Mesothelial cell of epicardium (in vitro differentiated cells): ENCODE measurements at regions not wholly inside any gene's neighbourhood (a gene's known extent, or its start where the extent isn't known, plus 50 kb on each side); places are given as distances from the start of the nearest gene placed in this dataset.

Experiments
- DNase-seq, 2 experiments: peaks; one replicate each; pipeline ENCODE4 v3.0.0; 2021; ENCODE audit warnings: low spot score in 2 of 2; ENCODE audit not compliant: unreplicated experiment in 2 of 2
- H3K27ac Mint-ChIP-seq: 2 replicates; pipeline ENCODE4 v1.8.0; 2021; ENCODE audit warnings: mixed read lengths
- H3K27me3 Mint-ChIP-seq: 2 replicates; pipeline ENCODE4 v1.8.0; 2021; ENCODE audit warnings: low read depth, mixed read lengths
- H3K36me3 Mint-ChIP-seq: 2 replicates; pipeline ENCODE4 v1.8.0; 2021; ENCODE audit warnings: mixed read lengths
- H3K4me1 Mint-ChIP-seq: 2 replicates; pipeline ENCODE4 v1.8.0; 2021; ENCODE audit warnings: mixed read lengths
- H3K4me3 Mint-ChIP-seq: 2 replicates; pipeline ENCODE4 v1.8.0; 2021; ENCODE audit warnings: mild to moderate bottlenecking, moderate library complexity, mixed read lengths
- H3K9me3 Mint-ChIP-seq: 2 replicates; pipeline ENCODE4 v1.8.0; 2021; ENCODE audit warnings: mixed read lengths
- TF ChIP-seq, protein P1 (sequence below): fragments of 200-600 bp; sonication (generic); IDR thresholded peaks from one replicate; pipeline ENCODE4 v1.5.0; 2021; ENCODE audit warnings: antibody characterized with exemption; ENCODE audit not compliant: unreplicated experiment

DNA sequence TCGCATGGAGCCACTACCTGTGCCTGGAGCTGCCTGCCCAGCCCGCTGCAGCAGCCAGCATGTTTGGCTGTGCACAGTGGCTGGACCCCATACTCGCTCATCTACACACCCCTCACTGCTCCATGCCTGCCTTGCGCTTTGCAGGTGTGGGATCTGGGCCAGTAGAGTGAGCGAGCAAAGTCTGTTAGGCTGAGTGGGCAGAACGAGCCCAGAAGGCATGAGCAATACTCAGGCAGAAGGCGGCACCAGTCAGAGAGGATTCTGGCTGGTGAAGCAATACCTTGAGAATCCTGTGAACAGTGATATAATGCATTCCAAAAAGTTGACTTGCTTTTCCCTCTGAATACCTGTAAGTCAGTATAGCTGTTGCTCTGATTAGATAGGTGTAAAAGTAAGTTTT, 816.4 kb downstream of the KCNT2 start:
- no peak overlapping the region for H3K4me3 Mint-ChIP-seq
- H3K36me3 Mint-ChIP-seq, result no peaks in the 10 kb centered on the region
- no peak for DNase-seq
- H3K9me3 Mint-ChIP-seq, result peaks cover 9% of the 10 kb centered on the region
- no peak overlapping the region for H3K27ac Mint-ChIP-seq
- no peaks in the 10 kb centered on the region for H3K27me3 Mint-ChIP-seq
- TF ChIP-seq, protein P1, sequence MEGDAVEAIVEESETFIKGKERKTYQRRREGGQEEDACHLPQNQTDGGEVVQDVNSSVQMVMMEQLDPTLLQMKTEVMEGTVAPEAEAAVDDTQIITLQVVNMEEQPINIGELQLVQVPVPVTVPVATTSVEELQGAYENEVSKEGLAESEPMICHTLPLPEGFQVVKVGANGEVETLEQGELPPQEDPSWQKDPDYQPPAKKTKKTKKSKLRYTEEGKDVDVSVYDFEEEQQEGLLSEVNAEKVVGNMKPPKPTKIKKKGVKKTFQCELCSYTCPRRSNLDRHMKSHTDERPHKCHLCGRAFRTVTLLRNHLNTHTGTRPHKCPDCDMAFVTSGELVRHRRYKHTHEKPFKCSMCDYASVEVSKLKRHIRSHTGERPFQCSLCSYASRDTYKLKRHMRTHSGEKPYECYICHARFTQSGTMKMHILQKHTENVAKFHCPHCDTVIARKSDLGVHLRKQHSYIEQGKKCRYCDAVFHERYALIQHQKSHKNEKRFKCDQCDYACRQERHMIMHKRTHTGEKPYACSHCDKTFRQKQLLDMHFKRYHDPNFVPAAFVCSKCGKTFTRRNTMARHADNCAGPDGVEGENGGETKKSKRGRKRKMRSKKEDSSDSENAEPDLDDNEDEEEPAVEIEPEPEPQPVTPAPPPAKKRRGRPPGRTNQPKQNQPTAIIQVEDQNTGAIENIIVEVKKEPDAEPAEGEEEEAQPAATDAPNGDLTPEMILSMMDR, result no peak
- H3K4me1 Mint-ChIP-seq, result peaks cover 5% of the 10 kb centered on the region

DNA sequence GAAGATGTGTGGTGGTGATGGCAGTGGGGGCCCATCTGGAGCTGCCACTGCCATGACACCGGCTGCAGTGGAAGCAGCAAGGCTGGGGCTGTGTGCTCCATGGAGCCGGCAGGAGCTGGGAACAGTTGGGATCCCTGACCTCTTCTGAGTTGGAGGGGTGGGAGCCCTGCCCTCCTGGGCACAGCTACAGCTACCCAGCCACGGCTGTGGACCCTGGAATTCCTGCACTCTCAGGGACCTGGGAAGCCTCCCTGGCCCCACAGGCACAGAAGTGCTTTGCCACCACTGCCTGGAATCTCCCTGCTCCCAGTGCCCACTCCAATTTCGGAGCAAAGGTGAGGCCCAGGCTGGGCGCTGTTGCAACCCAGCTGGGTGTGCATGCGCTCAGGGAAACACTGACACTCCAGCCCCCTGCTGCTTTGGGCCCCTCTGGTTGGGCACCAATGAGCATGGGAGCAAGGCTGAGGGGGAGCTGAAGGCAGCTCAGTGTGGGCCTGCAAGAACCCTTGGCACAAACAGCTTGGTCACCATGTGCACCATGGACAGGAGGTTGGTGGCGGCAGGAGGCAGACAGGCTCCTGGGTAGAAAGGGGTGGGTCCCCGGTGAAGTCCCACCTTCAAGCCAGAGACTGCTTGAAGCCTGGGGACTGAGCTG, 817.6 kb downstream of the KCNT2 start:
- H3K9me3 Mint-ChIP-seq, result peaks cover 9% of the 10 kb centered on the region
- H3K27ac Mint-ChIP-seq, result no peak overlapping the region
- H3K27me3 Mint-ChIP-seq, result no peaks in the 10 kb centered on the region
- TF ChIP-seq, protein P1, result no peak
- no peak overlapping the region for H3K4me3 Mint-ChIP-seq
- DNase-seq, result no peak
- peaks cover 5% of the 10 kb centered on the region for H3K4me1 Mint-ChIP-seq
- H3K36me3 Mint-ChIP-seq, result no peaks in the 10 kb centered on the region

DNA sequence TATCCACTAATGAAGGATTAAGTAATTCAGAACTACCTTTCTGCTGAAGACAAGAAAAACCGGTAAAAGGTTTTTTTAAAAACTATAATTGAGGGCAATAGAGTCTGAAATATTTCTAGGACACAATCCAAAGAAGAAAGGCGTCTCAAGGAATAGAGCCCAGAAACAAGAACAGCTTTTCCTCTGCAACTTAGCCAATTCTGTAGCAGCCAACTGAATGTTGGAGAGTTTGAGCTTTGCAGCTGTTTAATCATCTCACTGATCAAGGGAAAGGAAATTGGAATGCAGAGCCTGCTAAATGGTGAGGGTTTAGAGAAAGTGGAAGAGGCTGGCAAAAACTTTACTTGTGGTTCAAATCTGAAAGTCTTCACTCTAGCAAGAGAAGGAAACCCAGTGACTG, 818.9 kb downstream of the KCNT2 start:
- TF ChIP-seq, protein P1, result no peak
- no peak for DNase-seq
- Mint-ChIP-seq H3K36me3 (no peaks in the 10 kb centered on the region), H3K4me1 (peaks cover 5% of the 10 kb centered on the region), H3K27me3 (no peaks in the 10 kb centered on the region), H3K9me3 (peaks cover 7% of the 10 kb centered on the region), H3K4me3 (no peak overlapping the region), H3K27ac (no peak overlapping the region)

DNA sequence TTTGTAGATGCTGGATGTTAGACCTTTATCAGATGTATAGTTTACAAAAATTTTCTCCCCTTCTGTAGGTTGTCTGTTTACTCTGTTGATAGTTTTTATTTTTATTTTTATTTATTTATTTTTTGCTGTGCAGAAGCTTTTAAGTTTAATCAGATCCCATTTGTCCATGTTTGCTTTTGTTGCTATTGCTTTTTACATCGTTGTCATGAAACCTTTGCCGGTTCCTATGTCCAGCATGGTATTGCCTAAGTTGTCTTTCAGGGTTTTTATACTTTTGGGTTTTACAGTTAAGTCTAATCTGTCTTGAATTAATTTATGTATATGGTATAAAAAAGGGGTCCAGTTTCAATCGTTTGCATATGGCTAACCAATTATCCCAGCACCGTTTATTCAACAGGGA, 819.5 kb downstream of the KCNT2 start:
- Mint-ChIP-seq H3K9me3 (peaks cover 5% of the 10 kb centered on the region), H3K4me1 (peaks cover 5% of the 10 kb centered on the region), H3K27me3 (no peaks in the 10 kb centered on the region), H3K36me3 (no peaks in the 10 kb centered on the region), H3K4me3 (no peak overlapping the region), H3K27ac (no peak overlapping the region)
- no peak for DNase-seq
- TF ChIP-seq, protein P1, result no peak

DNA sequence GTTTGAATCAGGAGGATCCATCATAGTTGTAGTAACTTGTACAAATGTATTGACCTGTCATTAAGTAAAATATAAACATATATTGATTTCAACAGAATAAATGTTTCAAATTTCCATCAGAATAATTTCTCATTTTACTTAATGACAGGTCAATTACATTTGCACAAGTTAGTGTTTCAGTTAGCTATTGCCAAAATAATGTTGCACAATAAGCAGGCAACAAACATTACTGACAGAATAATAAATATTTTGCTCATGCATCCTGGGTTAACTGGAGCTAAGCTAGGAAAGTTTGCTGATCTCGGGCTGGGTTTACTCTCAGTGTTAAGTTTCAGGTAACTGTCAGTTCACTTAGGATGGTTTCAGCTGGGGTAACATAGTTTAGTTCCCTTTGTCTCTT, 822.4 kb downstream of the KCNT2 start:
- Mint-ChIP-seq H3K4me1 (peaks cover 7% of the 10 kb centered on the region), H3K27ac (no peak overlapping the region), H3K4me3 (no peak overlapping the region), H3K9me3 (peaks cover 5% of the 10 kb centered on the region), H3K27me3 (no peaks in the 10 kb centered on the region), H3K36me3 (no peaks in the 10 kb centered on the region)
- TF ChIP-seq, protein P1, result no peak
- no peak for DNase-seq

DNA sequence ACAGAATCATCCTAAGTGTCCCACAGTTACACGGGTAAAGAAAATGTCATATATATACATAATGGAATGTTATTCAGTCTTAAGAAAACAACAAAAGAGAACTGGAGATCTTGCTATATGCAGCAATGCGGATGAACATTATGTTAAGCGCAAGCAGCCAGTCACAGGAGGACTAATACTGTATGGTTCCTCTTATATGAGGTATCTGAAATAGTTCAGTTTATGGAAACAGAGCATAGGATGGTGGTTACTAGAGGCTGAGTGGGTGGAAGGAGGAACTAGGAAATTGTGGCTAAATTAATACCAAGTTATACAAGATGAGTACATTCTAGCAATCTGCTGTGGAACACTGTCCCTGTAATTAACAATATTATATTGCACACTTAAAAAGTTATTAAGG, 834.3 kb downstream of the KCNT2 start:
- no peak overlapping the region for H3K27ac Mint-ChIP-seq
- no peak overlapping the region for H3K4me3 Mint-ChIP-seq
- no peaks in the 10 kb centered on the region for H3K27me3 Mint-ChIP-seq
- peaks cover 5% of the 10 kb centered on the region for H3K4me1 Mint-ChIP-seq
- TF ChIP-seq, protein P1, result no peak
- no peaks in the 10 kb centered on the region for H3K9me3 Mint-ChIP-seq
- no peaks in the 10 kb centered on the region for H3K36me3 Mint-ChIP-seq
- DNase-seq, result no peak
